ENCODE measurements at regions not wholly inside any gene's neighbourhood (a gene's known extent, or its start where the extent isn't known, plus 50 kb on each side); places are given as distances from the start of the nearest gene placed in this dataset.

- Histone ChIP-seq H3K27me3 (ENCODE audit: control insufficient read depth, insufficient read depth, low read length) (peaks cover 22% of the 10 kb centered on the region), H3K4me3 (ENCODE audit: low read depth, low read length) (peak overlapping the region; percentile 48), H3K9me3 (ENCODE audit: control insufficient read depth, low read length) (no peaks in the 10 kb centered on the region), H3K27ac (no peak overlapping the region), H3K79me2 (no peaks in the 10 kb centered on the region), H3K4me1 (no peaks in the 10 kb centered on the region), H3K4me2 (ENCODE audit: low read length) (peak overlapping the region; percentile 85), H3K36me3 (ENCODE audit: control insufficient read depth, insufficient read depth, low read length) (no peaks in the 10 kb centered on the region), H2AFZ (peak overlapping the region; percentile 8), H3K9ac (no peak overlapping the region)
- TF ChIP-seq, protein P1, sequence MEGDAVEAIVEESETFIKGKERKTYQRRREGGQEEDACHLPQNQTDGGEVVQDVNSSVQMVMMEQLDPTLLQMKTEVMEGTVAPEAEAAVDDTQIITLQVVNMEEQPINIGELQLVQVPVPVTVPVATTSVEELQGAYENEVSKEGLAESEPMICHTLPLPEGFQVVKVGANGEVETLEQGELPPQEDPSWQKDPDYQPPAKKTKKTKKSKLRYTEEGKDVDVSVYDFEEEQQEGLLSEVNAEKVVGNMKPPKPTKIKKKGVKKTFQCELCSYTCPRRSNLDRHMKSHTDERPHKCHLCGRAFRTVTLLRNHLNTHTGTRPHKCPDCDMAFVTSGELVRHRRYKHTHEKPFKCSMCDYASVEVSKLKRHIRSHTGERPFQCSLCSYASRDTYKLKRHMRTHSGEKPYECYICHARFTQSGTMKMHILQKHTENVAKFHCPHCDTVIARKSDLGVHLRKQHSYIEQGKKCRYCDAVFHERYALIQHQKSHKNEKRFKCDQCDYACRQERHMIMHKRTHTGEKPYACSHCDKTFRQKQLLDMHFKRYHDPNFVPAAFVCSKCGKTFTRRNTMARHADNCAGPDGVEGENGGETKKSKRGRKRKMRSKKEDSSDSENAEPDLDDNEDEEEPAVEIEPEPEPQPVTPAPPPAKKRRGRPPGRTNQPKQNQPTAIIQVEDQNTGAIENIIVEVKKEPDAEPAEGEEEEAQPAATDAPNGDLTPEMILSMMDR (IDR thresholded peaks at IDR 0.05), result no peak
Measured at GRCh38 chr7:114086914-114087652, 168.3 kb upstream of the PPP1R3A start.

DNA sequence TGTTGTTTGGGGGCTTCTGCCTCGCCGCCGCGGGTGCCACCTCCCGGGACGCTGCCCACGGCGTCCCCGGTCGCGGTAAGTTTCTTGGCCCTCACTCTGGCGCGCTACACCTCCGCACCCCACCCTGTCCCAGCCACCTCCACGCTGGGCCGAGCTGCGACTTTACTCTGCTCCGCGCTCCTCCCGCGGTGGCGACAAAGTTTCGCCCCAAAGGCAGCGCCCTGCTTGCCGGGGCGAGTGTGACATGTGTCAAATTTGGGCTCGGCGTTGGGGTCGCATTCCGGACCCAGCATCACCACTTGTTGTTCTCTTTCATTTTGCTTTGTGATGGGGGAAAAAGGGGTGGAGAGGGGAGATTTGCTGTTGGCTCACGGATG, 167.7 kb upstream of the PPP1R3A start:
- no peak overlapping the region for H3K27ac ChIP-seq
- H3K9me3 ChIP-seq (ENCODE audit: control insufficient read depth, low read length), result no peaks in the 10 kb centered on the region
- H3K79me2 ChIP-seq, result no peaks in the 10 kb centered on the region
- no peaks in the 10 kb centered on the region for H3K4me1 ChIP-seq
- H3K4me3 ChIP-seq (ENCODE audit: low read depth, low read length), result peak overlapping the region; percentile 48
- TF ChIP-seq, protein P1 (IDR thresholded peaks at IDR 0.05), result no peak
- H3K4me2 ChIP-seq (ENCODE audit: low read length), result peak overlapping the region; percentile 85
- H3K9ac ChIP-seq, result no peak overlapping the region
- no peaks in the 10 kb centered on the region for H3K36me3 ChIP-seq (ENCODE audit: control insufficient read depth, insufficient read depth, low read length)
- peak overlapping the region; percentile 8 for H2AFZ ChIP-seq
- peaks cover 22% of the 10 kb centered on the region for H3K27me3 ChIP-seq (ENCODE audit: control insufficient read depth, insufficient read depth, low read length)

GRCh38 chr7:114085592-114086501, 167.0 kb upstream of the PPP1R3A start:
- Histone ChIP-seq H3K9me3 (ENCODE audit: control insufficient read depth, low read length) (no peaks in the 10 kb centered on the region), H3K4me2 (ENCODE audit: low read length) (peak overlapping the region; percentile 85), H3K4me1 (no peaks in the 10 kb centered on the region), H3K27ac (no peak overlapping the region), H3K79me2 (no peaks in the 10 kb centered on the region), H3K4me3 (ENCODE audit: low read depth, low read length) (peak overlapping the region; percentile 59), H3K9ac (no peak overlapping the region), H2AFZ (peak overlapping the region; percentile 8), H3K36me3 (ENCODE audit: control insufficient read depth, insufficient read depth, low read length) (no peaks in the 10 kb centered on the region), H3K27me3 (ENCODE audit: control insufficient read depth, insufficient read depth, low read length) (peaks cover 22% of the 10 kb centered on the region)
- TF ChIP-seq, protein P1 (IDR thresholded peaks at IDR 0.05), result no peak

- Histone ChIP-seq H3K9ac (no peak overlapping the region), H2AFZ (peak overlapping the region; percentile 8), H3K4me2 (ENCODE audit: low read length) (peak overlapping the region; percentile 85), H3K79me2 (no peaks in the 10 kb centered on the region), H3K9me3 (ENCODE audit: control insufficient read depth, low read length) (no peaks in the 10 kb centered on the region), H3K36me3 (ENCODE audit: control insufficient read depth, insufficient read depth, low read length) (no peaks in the 10 kb centered on the region), H3K4me1 (no peaks in the 10 kb centered on the region), H3K27ac (no peak overlapping the region), H3K27me3 (ENCODE audit: control insufficient read depth, insufficient read depth, low read length) (peaks cover 22% of the 10 kb centered on the region), H3K4me3 (ENCODE audit: low read depth, low read length) (peak overlapping the region; percentile 59)
- TF ChIP-seq, protein P1 (IDR thresholded peaks at IDR 0.05), result no peak
Measured at GRCh38 chr7:114085313-114085591, 166.4 kb upstream of the PPP1R3A start.

Measured in parathyroid adenoma (tissue), 2 donors.